Neural progenitor cell (in vitro differentiated cells): ENCODE measurements at regions not wholly inside any gene's neighbourhood (a gene's known extent, or its start where the extent isn't known, plus 50 kb on each side); places are given as distances from the start of the nearest gene placed in this dataset.

Experiments used
- CTCF ChIP-seq: fragments of 200-600 bp; sonication (generic); IDR thresholded peaks from 2 replicates; pipeline ENCODE4 v1.5.1; 2017; ENCODE audit warnings: antibody characterized with exemption, mild to moderate bottlenecking
- EZH2 ChIP-seq: fragments of 200-600 bp; sonication (generic); IDR thresholded peaks from 2 replicates; pipeline ENCODE4 v1.6.1; 2017; ENCODE audit warnings: antibody characterized with exemption, mild to moderate bottlenecking, moderate library complexity
- EZH2phosphoT487 ChIP-seq: fragments of 200-600 bp; sonication (generic); IDR thresholded peaks from 2 replicates; pipeline ENCODE4 v1.6.1; 2017; ENCODE audit warnings: antibody characterized with exemption

- TF ChIP-seq CTCF (no peak), EZH2 (no peak), EZH2phosphoT487 (no peak)
Observed at GRCh38 chr2:220877897-220878296, 694.2 kb downstream of the EPHA4 start.
